HUDEP-2 (cell line): ENCODE measurements at regions not wholly inside any gene's neighbourhood (a gene's known extent, or its start where the extent isn't known, plus 50 kb on each side); places are given as distances from the start of the nearest gene placed in this dataset.
"Not testable (repeated sequence)": the region's sequence is repeated elsewhere in the genome, so short reads cannot be mapped to it uniquely, and the experiment has no call there.

Experiments used
- DNase-seq, 76 experiments: peaks; one replicate each; lab custom pipeline; 2025; ENCODE audit not compliant: unreplicated experiment in 76 of 76; lab: John Stamatoyannopoulos, UW

GRCh38 chr5:56665117-56665516, 150.2 kb upstream of the MAP3K1 start:
- not testable (repeated sequence) for DNase-seq

DNA sequence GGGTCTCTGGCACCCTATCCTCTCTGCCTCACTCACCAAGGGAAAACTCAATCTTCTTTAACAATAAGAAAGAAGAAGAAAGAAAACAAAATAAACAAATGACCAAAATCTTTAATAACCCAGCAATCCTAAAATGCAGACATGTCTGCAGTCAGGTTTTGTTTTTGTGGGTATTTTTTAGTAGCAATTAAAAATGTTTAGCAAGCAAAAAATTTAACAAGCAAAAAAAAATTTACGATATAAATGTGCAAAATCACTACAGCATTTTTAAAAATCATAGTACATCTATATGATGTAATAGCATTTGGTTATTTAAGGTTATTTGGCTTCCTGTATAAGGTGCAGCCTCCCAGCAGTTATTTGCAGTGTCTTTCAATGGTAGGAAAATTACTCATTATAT, 151.3 kb upstream of the MAP3K1 start:
- no peak for DNase-seq

- DNase-seq, result no peak
Observed at GRCh38 chr5:56663523-56663922, 151.8 kb upstream of the MAP3K1 start.

- DNase-seq, result no peak
Observed at GRCh38 chr5:56662893-56663292, 152.5 kb upstream of the MAP3K1 start.

DNA sequence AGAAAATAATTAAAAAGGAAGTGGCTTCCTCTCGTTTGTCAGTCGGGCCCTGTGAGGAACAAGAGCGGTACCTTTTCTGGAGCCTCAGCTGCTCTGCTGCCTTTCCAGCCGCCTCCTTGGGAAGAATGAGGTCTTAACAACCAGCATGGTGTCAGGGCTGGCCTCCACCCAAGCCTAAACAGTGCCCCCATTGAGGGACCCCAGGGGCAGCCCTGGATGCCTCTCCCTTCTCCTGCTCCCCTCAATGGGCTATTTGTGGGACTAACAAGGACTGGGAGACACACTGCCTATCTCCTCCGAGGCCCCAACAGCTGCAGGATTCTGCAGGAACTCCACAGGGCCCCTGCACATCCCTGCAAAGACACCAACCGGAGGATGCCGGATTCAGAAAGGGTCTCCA, 155.4 kb upstream of the MAP3K1 start:
- no peak for DNase-seq

DNA sequence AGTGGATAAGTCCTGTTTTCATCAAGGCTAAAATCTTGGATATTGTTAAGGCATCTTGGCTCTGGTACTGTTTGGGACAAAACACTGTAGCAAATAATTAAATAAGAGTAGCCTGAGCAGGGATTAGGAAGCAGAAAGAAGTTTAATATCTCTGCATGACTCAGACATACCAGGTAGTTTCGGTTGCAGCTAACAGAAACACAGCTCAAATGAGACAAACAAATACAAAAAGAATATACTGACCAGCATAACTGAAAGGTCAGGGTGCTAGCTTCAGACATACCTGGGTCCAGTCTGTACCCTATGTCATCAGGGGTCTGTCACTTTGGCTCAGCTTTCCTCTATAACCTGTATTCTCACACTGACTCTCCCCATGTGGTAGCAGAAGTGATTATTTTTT, 156.4 kb upstream of the MAP3K1 start:
- no peak for DNase-seq

GRCh38 chr5:56656846-56657726, 158.3 kb upstream of the MAP3K1 start:
- DNase-seq, result no peak

DNA sequence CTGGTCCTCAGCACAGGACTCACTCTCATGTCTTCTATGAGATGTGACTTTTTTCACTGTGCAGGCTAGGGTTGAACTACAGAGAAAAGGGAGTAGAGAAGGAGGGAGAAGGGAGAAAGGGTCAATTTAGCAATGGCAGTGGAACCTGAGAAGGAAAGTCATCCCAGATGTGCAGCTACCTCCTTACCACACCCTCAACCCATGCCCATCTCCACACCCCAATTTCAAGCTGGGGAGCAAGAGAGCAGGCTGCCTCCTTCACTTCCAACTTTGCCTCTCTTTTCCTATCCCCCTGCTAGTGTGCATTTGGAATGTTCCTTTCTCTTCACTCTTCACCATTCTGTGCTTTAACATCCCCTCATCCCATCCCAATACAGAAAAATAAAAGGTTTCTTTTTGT, 163.5 kb upstream of the MAP3K1 start:
- DNase-seq, result no peak

DNA sequence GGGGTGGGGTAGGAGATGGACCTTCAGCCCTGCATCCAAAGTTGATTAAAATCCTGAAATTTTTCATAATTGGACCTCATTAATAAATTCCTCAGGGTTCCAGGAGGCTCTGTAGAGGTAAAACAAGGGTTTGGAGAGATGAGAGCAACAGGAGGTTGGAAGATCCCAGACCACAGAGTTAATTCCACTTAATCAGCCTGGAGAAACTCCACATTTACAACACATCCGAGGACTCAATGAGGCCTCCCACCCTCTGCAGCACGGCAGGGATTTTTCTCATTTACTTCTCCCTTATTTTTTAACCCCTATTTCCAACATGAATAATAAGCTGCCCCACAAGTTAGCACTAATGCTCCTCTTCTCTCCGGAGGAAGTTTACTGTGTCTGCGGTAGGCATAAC, 165.0 kb upstream of the MAP3K1 start:
- no peak for DNase-seq

- no peak for DNase-seq
Observed at GRCh38 chr5:56649569-56649968, 165.8 kb upstream of the MAP3K1 start.

DNA sequence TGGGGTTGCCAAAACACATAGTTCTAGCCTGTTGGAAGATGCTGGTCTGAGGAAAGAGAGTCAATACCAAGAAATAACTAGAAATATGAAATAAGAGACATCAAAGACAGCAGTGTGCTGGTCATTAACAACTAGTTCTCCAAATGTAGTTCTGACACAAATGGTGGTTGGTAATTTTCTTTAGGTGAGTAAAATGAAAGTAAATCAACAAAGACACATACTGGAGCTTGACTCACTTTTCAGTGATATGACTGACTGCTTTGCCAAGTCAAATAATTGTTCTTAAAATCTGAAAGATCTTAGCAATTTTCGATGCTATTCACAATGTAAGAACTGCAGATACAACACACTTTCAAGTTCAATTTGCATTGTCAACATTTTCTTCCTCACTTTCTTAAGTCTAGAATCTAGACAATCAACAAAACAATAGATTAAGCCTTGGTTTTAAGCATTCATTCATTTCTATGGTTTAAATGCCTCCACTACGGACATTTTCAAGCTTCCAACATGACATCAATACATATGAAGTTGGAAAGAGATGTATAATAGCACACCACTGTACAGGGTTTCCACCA, 166.8 kb upstream of the MAP3K1 start:
- no peak for DNase-seq

GRCh38 chr5:56647099-56647850, 168.1 kb upstream of the MAP3K1 start:
- DNase-seq, result peak in 1 of 76 experiments; percentile 3

DNA sequence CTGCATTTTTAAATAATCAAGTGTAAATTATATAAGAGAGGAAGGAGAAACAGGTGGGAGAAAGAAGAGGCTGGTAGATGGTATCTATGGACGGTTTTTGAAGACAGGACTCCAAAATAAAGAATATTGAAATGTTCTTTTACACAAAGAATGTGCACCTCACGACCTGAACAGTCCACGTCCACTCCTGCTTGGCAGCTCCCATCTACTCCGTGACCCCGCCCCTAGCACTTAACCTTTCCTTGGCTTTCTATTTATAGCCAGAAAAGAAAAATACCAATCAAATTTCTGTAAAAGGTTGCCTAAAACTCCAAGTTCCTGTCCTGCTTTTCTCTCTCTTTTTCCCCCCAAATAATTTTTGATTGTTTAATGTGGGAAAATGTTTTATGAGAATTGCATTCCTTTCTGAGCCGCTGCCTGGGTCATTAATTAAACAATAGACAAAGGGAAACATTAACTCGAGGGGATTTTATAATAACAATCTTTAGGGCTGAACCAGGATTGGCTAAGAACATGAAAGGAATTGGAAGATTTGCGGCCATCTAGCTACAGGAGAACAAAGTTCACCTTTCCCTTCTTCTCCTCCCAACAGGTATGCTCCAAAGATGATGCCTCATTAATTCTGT, 173.6 kb upstream of the MAP3K1 start:
- no peak for DNase-seq

DNA sequence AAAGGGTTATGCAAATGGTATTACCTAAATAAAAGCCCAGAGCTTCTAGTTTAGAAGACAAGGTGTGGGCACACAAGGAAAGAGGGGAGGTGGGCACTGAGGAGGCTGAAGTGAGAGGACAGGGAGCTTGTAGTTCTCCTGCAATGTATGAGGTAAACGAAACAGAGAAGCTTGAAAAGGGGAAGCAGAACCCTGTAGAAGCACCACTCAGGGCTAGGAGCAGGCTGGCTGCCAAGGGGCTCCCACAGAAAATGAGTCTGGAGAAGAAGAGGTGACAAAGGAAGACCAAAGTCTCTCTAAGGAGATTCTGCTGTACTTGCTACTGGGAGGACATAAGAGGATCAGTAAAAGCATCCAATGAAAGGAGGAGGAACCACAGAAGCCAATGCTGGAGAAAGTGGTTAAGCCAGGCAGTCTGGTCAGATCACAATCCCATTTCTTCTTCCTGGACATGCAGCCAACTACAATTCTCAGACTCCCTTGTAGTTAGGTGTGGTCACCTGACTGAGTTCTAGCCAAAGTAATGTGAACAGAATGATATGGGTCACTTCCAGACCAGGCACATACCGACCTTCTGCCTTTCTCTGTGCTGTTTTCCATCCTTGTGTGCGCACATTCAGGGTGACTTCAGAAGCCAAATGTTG, 174.5 kb upstream of the MAP3K1 start:
- DNase-seq, result no peak

DNA sequence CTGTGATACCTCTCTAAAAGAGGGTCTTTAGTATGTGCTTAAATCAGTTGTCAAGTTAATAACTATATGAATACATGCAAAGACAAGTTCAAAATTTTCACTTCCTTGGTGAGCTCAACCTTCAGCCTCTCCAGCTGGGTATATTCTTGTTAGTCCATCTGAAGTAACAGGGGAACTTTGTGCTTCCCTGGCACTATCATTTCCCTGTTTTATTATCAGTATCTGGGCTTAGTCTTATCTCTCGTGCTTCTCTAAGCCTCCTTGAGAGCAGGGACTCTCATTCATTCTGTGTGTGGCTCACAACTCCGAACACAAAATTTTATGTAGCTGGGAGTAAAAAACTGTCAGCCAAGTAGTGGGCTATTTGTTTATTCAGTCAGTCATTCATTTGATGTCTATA, 175.9 kb upstream of the MAP3K1 start:
- no peak for DNase-seq

GRCh38 chr5:56638768-56639238, 176.5 kb upstream of the MAP3K1 start:
- DNase-seq, result no peak

DNA sequence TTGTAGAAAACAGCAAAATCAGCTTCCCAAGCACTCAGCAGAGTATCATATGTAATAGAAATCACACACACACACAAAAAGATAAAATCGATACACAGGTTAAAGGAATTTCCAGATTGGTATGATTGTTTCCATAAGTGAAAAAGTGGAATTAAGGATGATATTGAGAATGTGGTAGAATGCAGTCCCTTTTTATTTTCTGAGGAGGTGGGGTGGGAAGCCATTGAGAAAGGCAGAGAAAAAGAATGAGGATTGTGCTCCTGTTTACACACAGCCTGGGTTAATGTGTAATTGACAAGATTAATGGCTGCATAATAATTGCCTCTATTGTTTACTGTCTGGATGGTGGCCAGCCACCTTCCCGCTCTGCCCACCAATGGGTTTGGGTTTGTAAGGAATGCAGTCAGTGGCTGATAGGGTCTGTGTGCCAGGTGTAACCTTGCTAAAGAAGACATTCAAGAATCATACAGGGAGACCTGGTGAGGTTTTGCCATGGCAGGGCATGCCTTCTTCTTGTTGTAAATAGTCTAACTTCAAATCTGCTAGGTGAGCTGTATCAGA, 177.2 kb upstream of the MAP3K1 start:
- no peak for DNase-seq

DNA sequence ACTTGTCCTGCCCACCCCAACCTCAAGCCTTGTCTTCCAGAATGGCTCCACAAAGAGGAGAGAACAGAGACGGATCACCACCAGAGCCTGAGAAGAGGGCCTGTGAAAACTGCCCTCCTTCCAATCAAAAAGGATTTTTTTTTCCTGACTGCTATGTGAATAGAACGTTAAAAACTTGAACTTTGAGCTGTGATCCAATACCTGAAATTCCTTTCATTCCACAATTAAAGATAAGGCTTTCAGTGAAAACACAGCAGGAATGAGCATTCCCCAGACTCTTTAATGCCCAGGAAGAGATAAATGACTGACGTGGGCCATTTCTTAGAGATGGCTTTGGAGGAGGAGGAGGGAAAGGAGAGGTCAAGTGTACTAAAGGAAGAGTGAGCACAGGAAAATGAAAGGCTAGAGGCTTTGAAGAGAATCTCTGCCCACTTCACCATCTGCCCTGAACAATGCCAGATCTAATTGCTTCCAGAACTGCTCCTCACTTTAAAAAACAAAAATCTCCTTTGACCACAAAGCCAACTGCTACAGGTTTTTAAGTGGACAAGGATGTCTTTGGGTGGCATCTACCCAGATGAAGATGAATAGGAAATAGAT, 177.9 kb upstream of the MAP3K1 start:
- no peak for DNase-seq

DNA sequence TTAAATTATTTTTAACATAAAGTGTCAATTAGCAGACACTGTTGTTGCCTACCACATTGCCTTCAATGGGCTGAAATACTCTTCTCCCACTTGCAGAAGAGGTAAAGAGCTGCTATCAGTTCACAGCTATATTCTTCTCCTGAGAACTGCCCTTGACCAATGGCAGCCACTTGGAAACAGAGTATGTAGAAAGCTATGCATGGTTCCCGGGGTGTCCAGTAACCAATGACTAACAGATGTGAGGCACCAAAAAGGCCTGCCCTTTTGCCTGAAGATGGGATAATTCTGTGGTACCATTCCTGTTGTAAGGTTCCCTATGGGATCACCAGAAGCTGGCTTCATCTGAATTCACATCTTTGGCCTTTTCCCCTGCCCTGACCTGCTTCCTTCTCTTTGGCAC, 181.4 kb upstream of the MAP3K1 start:
- DNase-seq, result no peak

DNA sequence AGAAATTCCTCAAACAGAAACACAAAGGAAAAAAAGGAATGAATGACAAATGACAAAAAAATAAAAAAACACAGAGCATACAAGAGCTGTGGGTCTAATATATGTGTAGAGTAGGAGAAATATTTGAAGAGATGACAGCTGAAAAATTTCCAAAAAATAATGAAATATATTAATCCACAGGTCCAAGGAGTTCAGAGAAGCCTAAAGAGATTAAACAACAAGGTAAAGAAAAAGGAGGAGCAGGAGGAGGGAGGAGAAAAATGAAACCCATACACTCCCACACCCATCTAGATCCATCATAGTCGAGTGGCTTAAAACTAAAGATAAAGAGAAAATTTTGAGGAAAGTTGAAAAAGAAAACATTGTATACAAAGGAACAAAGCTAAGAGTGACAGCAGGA, 182.4 kb upstream of the MAP3K1 start:
- no peak for DNase-seq
